ENCODE measurements at regions not wholly inside any gene's neighbourhood (a gene's known extent, or its start where the extent isn't known, plus 50 kb on each side); places are given as distances from the start of the nearest gene placed in this dataset.
A peak's percentile ranks its signal among the peaks of the same experiment; 100 is the strongest.

GRCh38 chr1:110765640-110766335 is 91.0 kb upstream of the KCNA3 start:
- DNase-seq (ENCODE audit: extremely low read depth, low read depth), result peak; percentile 14
- TF ChIP-seq CTCF (IDR thresholded peaks at IDR 0.05; ENCODE audit: low read depth, low read length), result peak; percentile 81

- TF ChIP-seq CTCF (IDR thresholded peaks at IDR 0.05; ENCODE audit: low read depth, low read length), result no peak
- no peak for DNase-seq (ENCODE audit: extremely low read depth, low read depth)
Measured at GRCh38 chr1:110763149-110763548, 88.4 kb upstream of the KCNA3 start.

GRCh38 chr1:110760321-110760720 is 85.6 kb upstream of the KCNA3 start:
- no peak for TF ChIP-seq CTCF (IDR thresholded peaks at IDR 0.05; ENCODE audit: low read depth, low read length)
- no peak for DNase-seq (ENCODE audit: extremely low read depth, low read depth)

- TF ChIP-seq CTCF (IDR thresholded peaks at IDR 0.05; ENCODE audit: low read depth, low read length), result no peak
- DNase-seq (ENCODE audit: extremely low read depth, low read depth), result no peak
Measured at GRCh38 chr1:110756506-110756905, 81.8 kb upstream of the KCNA3 start.

- DNase-seq (ENCODE audit: extremely low read depth, low read depth), result no peak
- TF ChIP-seq CTCF (IDR thresholded peaks at IDR 0.05; ENCODE audit: low read depth, low read length), result no peak
Measured at GRCh38 chr1:110752941-110753725, 78.4 kb upstream of the KCNA3 start.

GRCh38 chr1:110750562-110750961 is 75.8 kb upstream of the KCNA3 start:
- no peak for TF ChIP-seq CTCF (IDR thresholded peaks at IDR 0.05; ENCODE audit: low read depth, low read length)
- no peak for DNase-seq (ENCODE audit: extremely low read depth, low read depth)

- TF ChIP-seq CTCF (IDR thresholded peaks at IDR 0.05; ENCODE audit: low read depth, low read length), result no peak
- no peak for DNase-seq (ENCODE audit: extremely low read depth, low read depth)
Measured at GRCh38 chr1:110749960-110750359, 75.2 kb upstream of the KCNA3 start.
